GM19452 (cell line): ENCODE measurements at regions not wholly inside any gene's neighbourhood (a gene's known extent, or its start where the extent isn't known, plus 50 kb on each side); places are given as distances from the start of the nearest gene placed in this dataset.

Experiments
- ATAC-seq: cut with Tn5 transposase; IDR thresholded peaks from one replicate; pipeline ENCODE4 v1.9.1; 2021; ENCODE audit not compliant: unreplicated experiment

DNA sequence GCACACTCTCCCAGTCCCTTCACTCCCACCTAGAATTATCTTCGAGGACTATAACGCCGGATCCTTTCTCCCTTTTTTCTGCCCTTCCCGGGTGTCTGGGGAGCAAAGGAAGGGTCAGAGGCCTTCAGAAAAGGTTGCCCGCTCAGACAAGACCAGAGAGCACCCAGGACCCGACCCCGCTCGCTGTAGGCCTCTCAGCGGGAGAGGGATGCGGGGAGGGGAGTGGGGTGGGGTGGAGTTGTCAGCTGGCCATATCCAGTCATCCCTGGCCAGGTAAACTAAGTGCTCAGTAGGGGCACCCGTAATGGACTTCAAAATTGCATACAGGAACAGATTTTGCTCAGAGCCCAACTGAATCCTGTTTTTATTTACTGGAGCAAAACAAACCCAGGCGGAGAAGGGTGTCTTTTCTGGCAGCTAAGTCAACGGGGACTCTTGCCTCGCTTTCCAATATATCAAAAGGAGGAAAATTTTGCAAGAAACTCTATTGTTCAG is 65.0 kb downstream of the NOL4 start:
- ATAC-seq: no peak

GRCh38 chr18:34158881-34159690 is 65.6 kb downstream of the NOL4 start:
- ATAC-seq: no peak

DNA sequence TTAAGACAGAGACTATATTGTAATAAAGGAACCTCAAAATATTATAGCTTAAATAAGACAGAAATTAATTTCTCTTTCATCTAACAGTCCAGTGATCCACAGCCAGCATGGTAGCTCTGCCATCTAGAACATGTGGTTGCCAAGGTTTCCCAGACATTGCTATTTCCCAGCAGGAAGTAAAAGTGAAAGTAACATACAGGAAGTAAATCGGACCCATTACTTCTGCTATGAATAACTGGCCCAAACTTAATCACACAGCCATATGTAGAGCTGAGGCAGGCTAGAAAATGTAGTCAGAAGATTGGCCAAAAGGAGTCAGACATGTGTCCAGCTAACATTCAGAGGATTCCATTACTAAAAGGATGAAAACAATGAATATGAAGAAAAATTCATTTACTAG is 71.0 kb downstream of the NOL4 start:
- ATAC-seq: peak; percentile 77

- ATAC-seq: no peak
Measured at GRCh38 chr18:34131006-34131405, 93.7 kb downstream of the NOL4 start.

- ATAC-seq: no peak
Measured at GRCh38 chr18:34128436-34128835, 96.3 kb downstream of the NOL4 start.

GRCh38 chr18:34126121-34126520 is 98.6 kb downstream of the NOL4 start:
- no peak for ATAC-seq

- ATAC-seq: peak; percentile 96
Measured at GRCh38 chr18:34122724-34123334, 101.9 kb downstream of the NOL4 start.

GRCh38 chr18:34121200-34121721 is 103.5 kb downstream of the NOL4 start:
- no peak for ATAC-seq

DNA sequence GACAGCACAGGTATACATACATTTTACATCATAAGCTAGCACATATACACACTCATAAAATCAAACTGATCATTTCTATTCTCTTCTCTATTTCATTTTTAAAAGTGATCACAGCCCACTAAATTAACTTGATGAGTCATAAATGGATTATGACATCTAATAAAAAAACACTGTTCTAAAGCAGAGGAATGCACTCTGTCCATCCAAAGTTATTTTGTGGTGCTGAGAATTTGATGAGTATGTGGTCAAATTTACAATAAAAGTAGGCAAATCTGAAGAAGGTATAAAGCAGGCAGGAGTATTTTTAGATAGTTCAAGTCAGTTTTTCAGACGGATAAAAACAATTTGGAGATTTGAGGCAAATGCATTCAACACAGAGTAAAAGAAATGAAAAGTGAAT is 104.4 kb downstream of the NOL4 start:
- ATAC-seq: no peak

GRCh38 chr18:34117319-34117718 is 107.4 kb downstream of the NOL4 start:
- no peak for ATAC-seq

DNA sequence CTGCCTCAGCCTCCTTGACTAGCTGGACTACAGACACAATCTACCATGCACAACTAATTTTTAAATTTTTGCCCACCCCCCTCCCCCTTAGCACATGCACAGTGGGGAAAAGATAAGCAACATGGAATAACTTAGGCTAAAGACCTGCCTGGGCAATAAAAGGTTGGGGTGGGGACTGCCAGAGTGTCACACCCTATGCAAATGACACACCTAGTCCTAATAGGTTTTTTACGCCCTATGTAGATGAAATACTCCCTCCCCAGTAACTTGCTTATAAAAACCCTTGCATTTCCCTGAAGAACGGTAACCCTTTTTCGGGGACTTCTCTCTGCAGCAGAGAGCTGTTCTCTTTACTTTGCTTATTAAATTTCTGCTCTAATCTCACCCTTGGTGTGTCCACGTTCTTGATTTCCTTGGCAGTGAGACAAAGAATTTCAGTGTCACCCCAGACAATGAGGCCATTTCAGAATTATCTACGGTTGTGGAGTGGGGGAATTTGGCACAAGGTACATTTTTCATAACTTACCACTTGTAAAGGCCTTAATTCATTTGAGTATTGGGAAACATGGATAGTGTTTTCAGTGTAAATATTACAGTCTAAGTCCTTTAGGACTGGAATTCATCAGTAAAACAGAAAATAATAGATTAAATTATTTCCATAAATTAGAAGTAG is 109.2 kb downstream of the NOL4 start:
- no peak for ATAC-seq

GRCh38 chr18:34114996-34115395 is 109.7 kb downstream of the NOL4 start:
- no peak for ATAC-seq

- ATAC-seq: no peak
Measured at GRCh38 chr18:34108206-34108605, 116.5 kb downstream of the NOL4 start.

- no peak for ATAC-seq
Measured at GRCh38 chr18:34098109-34098508, 126.6 kb downstream of the NOL4 start.

DNA sequence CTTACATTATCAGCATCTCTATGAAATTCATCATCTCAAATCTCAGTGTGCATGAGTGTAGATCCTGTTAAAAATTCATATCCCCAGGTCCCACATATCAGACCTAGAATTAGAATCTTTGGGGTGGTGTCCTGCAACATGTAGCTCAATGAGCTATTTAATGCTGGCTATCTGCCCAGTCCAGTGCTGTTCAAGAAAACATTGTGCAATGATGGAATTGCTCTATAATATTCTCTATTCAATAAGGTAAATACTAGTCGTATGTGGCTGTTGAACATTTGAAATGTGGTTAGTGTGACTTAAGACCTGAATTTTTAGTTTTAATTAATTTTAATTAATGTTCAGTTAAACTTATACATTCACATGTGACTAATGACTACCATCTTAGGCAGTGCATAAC is 127.4 kb downstream of the NOL4 start:
- ATAC-seq: no peak

- no peak for ATAC-seq
Measured at GRCh38 chr18:34094148-34094547, 130.6 kb downstream of the NOL4 start.

GRCh38 chr18:34092796-34093195 is 131.9 kb downstream of the NOL4 start:
- ATAC-seq: no peak

- no peak for ATAC-seq
Measured at GRCh38 chr18:34086370-34086769, 138.3 kb downstream of the NOL4 start.

- no peak for ATAC-seq
Measured at GRCh38 chr18:34085140-34085739, 139.5 kb downstream of the NOL4 start.

GRCh38 chr18:34084635-34085034 is 140.1 kb downstream of the NOL4 start:
- ATAC-seq: no peak

DNA sequence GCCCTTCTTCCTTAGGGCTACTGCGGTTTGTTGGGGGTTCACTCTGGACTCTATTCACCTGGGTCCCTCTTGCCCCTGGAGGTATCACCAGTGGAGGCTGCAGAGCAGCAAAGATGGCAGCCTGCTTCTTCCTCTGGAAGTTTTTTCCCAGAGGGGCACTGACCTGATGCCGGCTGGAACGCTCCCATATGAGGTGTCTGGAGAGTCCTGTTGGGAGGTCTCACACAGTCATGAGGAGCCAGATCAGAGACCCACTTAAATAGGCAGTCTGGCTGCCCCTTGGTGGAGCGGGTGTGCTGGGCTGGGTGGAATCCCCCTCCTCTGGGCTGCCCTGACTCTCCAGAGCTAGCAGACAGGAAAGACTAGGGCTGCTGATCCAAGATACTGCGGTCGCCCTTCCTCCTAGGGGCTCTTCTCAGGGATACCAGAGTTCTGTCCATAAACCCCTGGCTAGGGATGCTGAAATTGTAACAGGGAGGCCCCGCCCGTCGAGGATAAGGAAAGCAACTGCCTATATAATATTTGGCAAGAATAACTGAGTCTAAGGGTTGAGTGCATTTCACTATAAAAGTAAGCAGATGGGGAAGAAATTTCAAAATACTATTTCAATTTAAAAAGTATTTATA is 140.7 kb downstream of the NOL4 start:
- ATAC-seq: no peak
